Transverse colon (tissue), 4 donors: ENCODE measurements at regions not wholly inside any gene's neighbourhood (a gene's known extent, or its start where the extent isn't known, plus 50 kb on each side); places are given as distances from the start of the nearest gene placed in this dataset.

Experiments used
- DNase-seq: peaks from one replicate; pipeline ENCODE4 v3.0.0-alpha.2; 2019
- H3K27ac ChIP-seq, 4 donors: fragments of 200-600 bp; sonication (generic); 2 replicates each; pipeline ENCODE4 v1.5.1; 2016 to 2018; ENCODE audit warnings: inconsistent platforms in 4 of 4
- H3K27me3 ChIP-seq: fragments of 200-600 bp; sonication (generic); 2 replicates; pipeline ENCODE4 v1.5.1; 2017; ENCODE audit warnings: inconsistent platforms
- H3K36me3 ChIP-seq, 4 donors: fragments of 200-600 bp; sonication (generic); 2 replicates each; pipeline ENCODE4 v1.5.1; 2017 to 2019; ENCODE audit warnings: inconsistent platforms in 4 of 4
- H3K4me1 ChIP-seq, 4 donors: fragments of 200-600 bp; sonication (generic); 2 replicates each; pipeline ENCODE4 v1.5.1; 2017 to 2020; ENCODE audit warnings: inconsistent platforms in 4 of 4
- H3K4me3 ChIP-seq, 4 donors: fragments of 200-600 bp; sonication (generic); 1 replicate in 1 of 4; 2 replicates in 3 of 4; pipeline versions ENCODE4 v1.5.1 to v1.6.1; 2017 to 2019; ENCODE audit warnings: inconsistent platforms in 4 of 4
- H3K9me3 ChIP-seq, 2 donors: fragments of 200-600 bp; sonication (generic); 2 replicates each; pipeline ENCODE4 v1.5.1; 2017 to 2019; ENCODE audit warnings: inconsistent platforms in 2 of 2
- CTCF ChIP-seq, 5 experiments: fragments of 200-600 bp in 3 of 5; fragments of 450-650 bp in 2 of 5; sonication (generic) in 3 of 5; IDR thresholded peaks; 1 replicate in 2 of 5; 2 replicates in 3 of 5; pipeline ENCODE4 v1.5.1; 2016 to 2017; ENCODE audit warnings: antibody characterized with exemption in 5 of 5, inconsistent platforms in 3 of 5, mild to moderate bottlenecking in 2 of 5, moderate library complexity in 1 of 5
- EP300 ChIP-seq: sonication (generic); formaldehyde crosslinking; IDR thresholded peaks from one replicate; pipeline ENCODE4 v1.6.1; 2017; ENCODE audit warnings: antibody characterized with exemption, low read depth
- POLR2A ChIP-seq: fragments of 450-650 bp; IDR thresholded peaks from one replicate; pipeline ENCODE4 v1.6.1; 2016; ENCODE audit warnings: antibody characterized with exemption, mild to moderate bottlenecking, moderate library complexity
- POLR2AphosphoS5 ChIP-seq, 3 donors: sonication (generic); formaldehyde crosslinking; IDR thresholded peaks; one replicate each; pipeline ENCODE4 v1.6.1; 2016; ENCODE audit warnings: antibody characterized with exemption in 3 of 3
- WGBS, 2 donors: methylation state at CpG; one replicate each; pipeline ENCODE4 v1.1.5; 2018; ENCODE audit warnings: low coverage in 1 of 2; 5-methylcytosine and 5-hydroxymethylcytosine counted together
- in situ Hi-C, 4 donors: fragments of 200-750 bp; cut with MboI; loops; one replicate each; pipeline versions ENCODE4 v1.15.0 to v1.15.1; 2017; ENCODE audit warnings: low sequenced_read_pairs in 3 of 4, low pct_ligation_motif_present in 1 of 4, low pct_unique_long_range_greater_than_20kb in 1 of 4
- intact Hi-C: fragments of 100-400 bp; cut with DNase I; formaldehyde crosslinking; loops from one replicate; pipeline ENCODE4 v1.15.1; 2023; ENCODE audit warnings: low total_unique reads

- intact Hi-C loops (no loop called here), in situ Hi-C loops (no loop called here)
- Histone ChIP-seq H3K36me3 (no peaks in the 10 kb centered on the region), H3K4me3 (no peak overlapping the region), H3K4me1 (no peaks in the 10 kb centered on the region), H3K27me3 (no peaks in the 10 kb centered on the region), H3K27ac (no peak overlapping the region), H3K9me3 (no peaks in the 10 kb centered on the region)
- TF ChIP-seq EP300 (no peak), POLR2A (no peak), POLR2AphosphoS5 (IDR thresholded peaks at IDR 0.05) (no peak), CTCF (IDR thresholded peaks at IDR 0.05) (no peak)
- WGBS, 2 donors, result 100% methylated on average over 1 of the region's 1 CpG
- DNase-seq, result no peak
Observed at GRCh38 chr10:123266971-123267370, 112.8 kb downstream of the BUB3 start.

- Histone ChIP-seq H3K27ac (no peak overlapping the region), H3K9me3 (no peaks in the 10 kb centered on the region), H3K4me1 (no peaks in the 10 kb centered on the region), H3K36me3 (no peaks in the 10 kb centered on the region), H3K27me3 (peaks cover 10% of the 10 kb centered on the region), H3K4me3 (no peak overlapping the region)
- in situ Hi-C loops, result no loop called here
- intact Hi-C loops, result no loop called here
- DNase-seq, result no peak
- WGBS, 2 donors, result 86 to 100% methylated on average over 1 to 9 of the region's 9 CpGs
- no peak for TF ChIP-seq POLR2AphosphoS5 (IDR thresholded peaks at IDR 0.05)
- TF ChIP-seq POLR2A, result no peak
- no peak for TF ChIP-seq CTCF (IDR thresholded peaks at IDR 0.05)
- TF ChIP-seq EP300, result no peak
Observed at GRCh38 chr10:123269017-123269552, 114.9 kb downstream of the BUB3 start.

GRCh38 chr10:123269675-123270074 is 115.5 kb downstream of the BUB3 start:
- no peak overlapping the region for H3K27ac ChIP-seq
- H3K4me3 ChIP-seq, result no peak overlapping the region
- no peaks in the 10 kb centered on the region for H3K36me3 ChIP-seq
- H3K9me3 ChIP-seq, result no peaks in the 10 kb centered on the region
- H3K27me3 ChIP-seq, result peaks cover 16% of the 10 kb centered on the region
- intact Hi-C loops, result no loop called here
- in situ Hi-C loops, result no loop called here
- 43 to 67% methylated on average over 2 of the region's 2 CpGs for WGBS, 2 donors
- TF ChIP-seq POLR2AphosphoS5 (IDR thresholded peaks at IDR 0.05) (no peak), POLR2A (no peak), CTCF (IDR thresholded peaks at IDR 0.05) (no peak), EP300 (no peak)
- no peaks in the 10 kb centered on the region for H3K4me1 ChIP-seq
- no peak for DNase-seq

- Histone ChIP-seq H3K27ac (no peak overlapping the region), H3K4me1 (no peaks in the 10 kb centered on the region), H3K9me3 (no peaks in the 10 kb centered on the region), H3K36me3 (no peaks in the 10 kb centered on the region), H3K27me3 (peaks cover 22% of the 10 kb centered on the region), H3K4me3 (no peak overlapping the region)
- intact Hi-C loops (no loop called here), in situ Hi-C loops (no loop called here)
- TF ChIP-seq POLR2AphosphoS5 (IDR thresholded peaks at IDR 0.05) (no peak), CTCF (IDR thresholded peaks at IDR 0.05) (no peak), POLR2A (no peak), EP300 (no peak)
- no peak for DNase-seq
- 68 to 71% methylated on average over 2 of the region's 2 CpGs for WGBS, 2 donors
Observed at GRCh38 chr10:123270221-123270620, 116.0 kb downstream of the BUB3 start.
